Skin epidermis (tissue), 12 donors: ENCODE measurements at regions not wholly inside any gene's neighbourhood (a gene's known extent, or its start where the extent isn't known, plus 50 kb on each side); places are given as distances from the start of the nearest gene placed in this dataset.

Experiments used
- H3K27ac ChIP-seq, 21 experiments: fragments of 200-600 bp; sonication (generic) in 11 of 21; one replicate each; pipeline ENCODE4 v1.5.0; 2020; ENCODE audit warnings: mild to moderate bottlenecking in 3 of 21, inconsistent platforms in 2 of 21, moderate library complexity in 2 of 21
- H3K4me3 ChIP-seq, 7 experiments: fragments of 200-600 bp; sonication (generic) in 2 of 7; one replicate each; pipeline ENCODE4 v1.5.0; 2020; ENCODE audit warnings: inconsistent platforms in 2 of 7, mild to moderate bottlenecking in 2 of 7, moderate library complexity in 1 of 7

GRCh38 chr3:144063306-144063705, 91.7 kb downstream of the DIPK2A start:
- Histone ChIP-seq H3K4me3 (no peak overlapping the region), H3K27ac (no peak overlapping the region)

- Histone ChIP-seq H3K4me3 (no peak overlapping the region), H3K27ac (no peak overlapping the region)
Measured at GRCh38 chr3:144067059-144067458, 95.4 kb downstream of the DIPK2A start.

GRCh38 chr3:144073698-144074097, 102.1 kb downstream of the DIPK2A start:
- H3K27ac ChIP-seq, result no peak overlapping the region
- H3K4me3 ChIP-seq, result no peak overlapping the region

DNA sequence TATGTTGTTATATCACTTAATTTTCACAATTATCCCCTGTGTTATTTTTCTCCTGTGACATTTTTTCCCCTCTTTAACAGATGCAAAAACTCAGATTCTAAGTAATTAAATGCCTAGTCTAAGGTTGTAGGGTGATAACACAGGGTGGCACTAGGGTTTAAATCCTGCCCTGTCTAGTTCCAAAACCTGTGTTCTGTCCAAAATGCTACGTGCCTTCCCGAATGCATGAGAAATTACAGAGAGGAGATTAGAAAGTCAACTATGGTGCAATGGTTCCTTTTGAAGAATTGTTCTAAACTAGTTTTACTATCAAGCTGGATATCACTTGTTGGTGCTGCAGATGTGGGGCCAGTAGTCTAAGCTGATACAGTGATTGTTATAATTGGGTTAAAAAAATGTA, 108.0 kb downstream of the DIPK2A start:
- Histone ChIP-seq H3K4me3 (no peak overlapping the region), H3K27ac (no peak overlapping the region)

GRCh38 chr3:144084929-144085328, 113.3 kb downstream of the DIPK2A start:
- Histone ChIP-seq H3K27ac (no peak overlapping the region), H3K4me3 (no peak overlapping the region)

- Histone ChIP-seq H3K4me3 (no peak overlapping the region), H3K27ac (no peak overlapping the region)
Measured at GRCh38 chr3:144085964-144086363, 114.3 kb downstream of the DIPK2A start.

- no peak overlapping the region for H3K4me3 ChIP-seq
- no peak overlapping the region for H3K27ac ChIP-seq
Measured at GRCh38 chr3:144096016-144096415, 124.4 kb downstream of the DIPK2A start.

DNA sequence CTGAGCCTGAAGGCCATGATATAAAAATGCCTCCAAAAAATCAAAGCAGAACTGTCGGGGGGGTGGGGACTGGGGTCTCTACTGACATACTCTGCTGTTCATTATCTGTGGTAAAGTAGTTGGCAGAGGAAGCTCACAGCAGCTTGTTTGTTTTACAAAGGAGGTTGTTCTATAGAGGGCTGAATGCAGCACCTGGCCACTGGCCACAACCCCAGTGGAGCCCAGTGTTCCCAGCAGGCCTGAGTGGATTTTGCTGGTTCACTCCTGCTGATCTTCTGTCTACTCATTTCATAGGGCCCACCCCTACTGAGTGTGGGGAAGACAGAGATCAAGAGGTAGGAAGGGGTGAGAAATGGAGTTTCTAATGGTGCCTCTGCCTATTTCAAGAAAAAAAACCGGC, 125.5 kb downstream of the DIPK2A start:
- H3K4me3 ChIP-seq, result no peak overlapping the region
- H3K27ac ChIP-seq, result no peak overlapping the region

DNA sequence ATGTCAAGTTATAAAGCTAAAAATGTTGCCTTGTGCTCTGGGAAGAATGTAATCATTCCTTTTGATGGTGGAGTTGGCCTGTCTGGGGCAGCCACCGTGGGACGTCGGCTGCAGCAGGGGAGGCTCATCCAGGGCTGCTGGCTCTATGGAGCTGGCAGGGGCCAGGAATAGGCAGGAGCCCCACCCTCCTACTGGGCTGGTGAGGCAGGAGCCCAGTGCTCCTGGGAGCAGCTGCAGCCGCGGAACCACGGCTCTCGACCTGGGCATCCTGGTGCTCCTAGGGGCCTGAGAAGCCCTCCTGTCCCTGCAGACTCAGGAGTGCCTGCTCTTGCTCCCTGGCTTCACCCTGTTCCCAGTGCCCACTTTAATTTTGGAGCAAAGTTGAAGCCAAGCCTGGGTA, 127.1 kb downstream of the DIPK2A start:
- Histone ChIP-seq H3K4me3 (no peak overlapping the region), H3K27ac (no peak overlapping the region)

- no peak overlapping the region for H3K27ac ChIP-seq
- no peak overlapping the region for H3K4me3 ChIP-seq
Measured at GRCh38 chr3:144102421-144102820, 130.8 kb downstream of the DIPK2A start.

GRCh38 chr3:144104186-144104585, 132.6 kb downstream of the DIPK2A start:
- Histone ChIP-seq H3K4me3 (no peak overlapping the region), H3K27ac (no peak overlapping the region)

DNA sequence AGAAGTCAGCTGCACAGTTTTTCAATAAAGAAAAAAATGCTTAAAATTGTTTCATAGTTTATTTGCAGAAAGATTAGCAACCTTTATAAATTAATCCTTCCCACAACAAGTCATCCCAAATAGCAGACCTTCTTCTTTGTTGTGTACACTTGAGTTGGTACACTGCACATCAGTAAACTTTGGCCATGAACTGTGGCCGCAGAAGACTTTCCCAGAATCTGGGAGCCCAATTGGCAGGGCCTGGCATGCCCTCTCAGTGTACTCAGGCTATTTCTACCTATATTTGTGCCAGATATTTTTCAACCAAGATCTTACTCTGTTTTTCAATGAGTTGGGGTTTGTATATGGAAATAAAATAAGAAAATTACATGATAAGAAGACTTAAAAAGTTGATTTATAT, 133.1 kb downstream of the DIPK2A start:
- no peak overlapping the region for H3K4me3 ChIP-seq
- H3K27ac ChIP-seq, result no peak overlapping the region

GRCh38 chr3:144105542-144105941, 133.9 kb downstream of the DIPK2A start:
- no peak overlapping the region for H3K27ac ChIP-seq
- H3K4me3 ChIP-seq, result no peak overlapping the region

DNA sequence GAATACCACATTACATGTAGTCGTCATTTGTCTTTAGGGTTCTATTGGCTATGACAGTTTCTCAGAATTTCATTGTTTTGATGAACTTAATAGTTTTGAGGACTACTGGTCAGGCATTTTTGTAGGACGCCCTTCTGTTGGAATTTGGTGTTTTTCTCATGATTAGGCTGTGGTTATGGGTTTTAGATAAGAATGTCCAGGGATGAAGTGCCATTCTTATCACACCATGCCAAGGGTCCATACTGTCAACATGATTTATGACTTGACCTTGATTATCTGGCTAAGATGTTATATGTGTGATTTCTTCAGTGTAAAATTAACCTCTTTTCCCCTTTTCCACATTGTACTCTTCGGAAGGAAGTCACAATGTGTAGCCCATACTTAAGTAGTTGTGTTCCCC, 135.3 kb downstream of the DIPK2A start:
- H3K4me3 ChIP-seq, result no peak overlapping the region
- no peak overlapping the region for H3K27ac ChIP-seq

DNA sequence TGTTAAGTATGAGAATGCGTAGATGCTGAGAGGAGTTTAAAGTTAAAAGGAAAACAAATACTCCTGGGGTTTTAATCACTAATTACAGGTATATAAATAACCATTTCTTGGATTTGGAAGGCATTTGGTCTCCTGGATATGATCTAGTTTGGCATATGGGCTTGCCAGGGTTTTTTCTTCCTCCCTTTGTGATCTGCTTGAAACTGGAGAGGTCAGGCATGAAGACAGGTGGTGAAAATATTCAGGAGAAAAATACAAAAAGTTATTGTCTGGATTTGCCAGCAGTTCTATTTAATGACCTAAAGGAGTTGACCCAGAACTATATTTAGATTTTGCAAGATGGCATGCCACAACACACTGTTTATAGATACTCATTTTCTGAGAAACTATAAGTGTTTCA, 136.3 kb downstream of the DIPK2A start:
- no peak overlapping the region for H3K27ac ChIP-seq
- no peak overlapping the region for H3K4me3 ChIP-seq

DNA sequence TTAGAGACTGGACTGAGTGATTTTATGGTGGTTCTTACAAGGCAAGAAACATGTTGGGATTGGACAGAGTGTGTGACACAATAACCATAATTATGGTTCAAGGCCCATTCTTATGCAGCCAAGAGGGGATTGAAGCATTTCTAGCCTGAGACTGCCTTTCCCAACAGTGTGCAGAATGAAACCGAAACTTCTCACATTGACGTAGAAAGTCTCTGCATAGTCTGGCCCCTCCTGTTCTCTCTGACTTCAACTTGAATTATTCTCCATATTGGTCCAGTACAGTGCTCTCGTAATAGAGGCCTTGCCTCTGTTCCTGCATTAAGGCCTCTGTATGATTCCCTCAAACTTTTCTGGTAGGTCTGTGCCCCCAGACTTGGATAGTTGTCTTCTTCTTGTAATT, 138.3 kb downstream of the DIPK2A start:
- Histone ChIP-seq H3K27ac (peak overlapping the region in 2 of 21 experiments; percentile 21 to 30), H3K4me3 (no peak overlapping the region)

DNA sequence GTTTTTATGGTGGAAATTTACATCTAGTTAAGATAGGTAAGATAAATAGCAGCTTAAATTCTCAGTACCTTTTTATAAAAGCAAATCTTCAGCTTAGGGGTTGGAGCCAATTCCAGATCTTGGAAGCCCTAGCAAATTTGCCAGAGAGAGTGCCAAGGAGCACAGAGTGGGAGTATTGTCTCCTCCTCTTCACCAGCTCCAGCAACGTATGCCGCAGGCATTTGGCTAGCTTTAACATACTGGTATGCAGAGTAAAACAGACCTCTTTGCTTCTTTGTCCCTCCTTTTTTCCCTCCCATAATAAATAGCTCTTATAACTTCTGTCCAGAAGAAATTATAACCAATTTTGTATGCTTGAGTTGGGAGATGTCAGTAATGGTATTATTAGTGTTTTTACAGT, 140.4 kb downstream of the DIPK2A start:
- no peak overlapping the region for H3K27ac ChIP-seq
- no peak overlapping the region for H3K4me3 ChIP-seq

DNA sequence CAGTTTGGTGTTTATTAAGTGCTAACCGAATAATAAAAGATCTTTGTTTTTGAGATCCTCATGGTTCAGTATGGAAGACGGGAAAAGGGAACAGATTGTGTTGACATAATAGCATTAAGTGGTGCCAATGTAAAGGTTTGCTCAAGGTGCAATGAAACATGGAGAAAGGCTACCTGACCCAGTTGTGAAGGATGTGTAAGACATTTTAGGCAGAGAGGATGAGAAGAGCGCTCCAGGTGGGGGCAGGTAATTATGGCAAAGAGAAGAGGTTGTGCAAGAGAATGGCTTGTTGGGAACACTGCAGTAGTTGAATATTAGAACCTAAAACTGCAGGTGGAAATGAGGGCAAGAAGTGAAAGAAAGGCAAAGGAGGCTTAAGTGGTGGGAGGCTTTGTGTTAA, 140.8 kb downstream of the DIPK2A start:
- Histone ChIP-seq H3K27ac (peak overlapping the region in 2 of 21 experiments; percentile 38 to 57), H3K4me3 (no peak overlapping the region)

GRCh38 chr3:144114767-144115166, 143.1 kb downstream of the DIPK2A start:
- Histone ChIP-seq H3K27ac (no peak overlapping the region), H3K4me3 (no peak overlapping the region)

- H3K27ac ChIP-seq, result no peak overlapping the region
Measured at GRCh38 chr3:144119633-144120032, 148.0 kb downstream of the DIPK2A start.

GRCh38 chr3:144121661-144122060, 150.0 kb downstream of the DIPK2A start:
- H3K27ac ChIP-seq, result no peak overlapping the region
- H3K4me3 ChIP-seq, result no peak overlapping the region

More at GRCh38 chr3:144119633-144120032, 148.0 kb downstream of the DIPK2A start:
- no peak overlapping the region for H3K4me3 ChIP-seq

GRCh38 chr3:144127014-144127413, 155.4 kb downstream of the DIPK2A start:
- H3K4me3 ChIP-seq, result no peak overlapping the region
- peak overlapping the region in 16 of 21 experiments; percentile 18 to 86 (median 64) for H3K27ac ChIP-seq

- no peak overlapping the region for H3K4me3 ChIP-seq
Measured at GRCh38 chr3:144127700-144128099, 156.1 kb downstream of the DIPK2A start.

More at GRCh38 chr3:144127700-144128099, 156.1 kb downstream of the DIPK2A start:
- peak overlapping the region in 18 of 21 experiments; percentile 18 to 86 (median 64) for H3K27ac ChIP-seq
